OCI-LY1 (cell line): ENCODE measurements at regions not wholly inside any gene's neighbourhood (a gene's known extent, or its start where the extent isn't known, plus 50 kb on each side); places are given as distances from the start of the nearest gene placed in this dataset.

Source experiments
- H2AFZ ChIP-seq: fragments of 200-600 bp; sonication (generic), shearing (Covaris generic); 2 replicates; pipeline ENCODE4 v1.6.0; 2014; ENCODE audit warnings: antibody characterized with exemption, mild to moderate bottlenecking, low read length
- H3F3A ChIP-seq: fragments of 200-600 bp; sonication (generic), shearing (Covaris generic); 2 replicates; pipeline ENCODE4 v1.6.0; 2014; ENCODE audit warnings: mild to moderate bottlenecking, antibody characterized with exemption, low read length, moderate library complexity; ENCODE audit not compliant: insufficient read depth
- H3K27ac ChIP-seq: fragments of 200-600 bp; sonication (generic); 2 replicates; pipeline ENCODE4 v1.5.1; 2014; ENCODE audit warnings: low read length, mixed run types, mild to moderate bottlenecking, low read depth; ENCODE audit not compliant: poor library complexity, severe bottlenecking
- H3K27me3 ChIP-seq: fragments of 200-600 bp; sonication (generic); 2 replicates; pipeline ENCODE4 v1.6.0; 2014; ENCODE audit warnings: antibody characterized with exemption, mild to moderate bottlenecking, low read length, moderate library complexity; ENCODE audit not compliant: insufficient read depth
- H3K36me3 ChIP-seq: fragments of 200-600 bp; sonication (generic); 2 replicates; pipeline ENCODE4 v1.6.1; 2014; ENCODE audit warnings: mild to moderate bottlenecking, antibody characterized with exemption, low read length, moderate library complexity, mixed read lengths; ENCODE audit not compliant: insufficient read depth
- H3K4me1 ChIP-seq: fragments of 200-600 bp; sonication (generic); 2 replicates; pipeline ENCODE4 v1.5.1; 2014; ENCODE audit warnings: mild to moderate bottlenecking, low read length, moderate library complexity; ENCODE audit not compliant: insufficient read depth, severe bottlenecking
- H3K4me2 ChIP-seq: fragments of 200-600 bp; sonication (generic), shearing (Covaris generic); 2 replicates; pipeline ENCODE4 v1.6.1; 2014; ENCODE audit warnings: low read length
- H3K4me3 ChIP-seq: fragments of 200-600 bp; sonication (generic); 2 replicates; pipeline ENCODE4 v1.5.1; 2014; ENCODE audit warnings: low read length, low read depth, mild to moderate bottlenecking, mixed read lengths; ENCODE audit not compliant: poor library complexity, severe bottlenecking
- H3K79me2 ChIP-seq: fragments of 200-600 bp; shearing (Covaris generic); 2 replicates; pipeline ENCODE4 v1.6.1; 2016; ENCODE audit warnings: mixed run types, low read length, mixed read lengths; ENCODE audit not compliant: insufficient read depth
- H3K9ac ChIP-seq: fragments of 200-600 bp; sonication (generic), shearing (Covaris generic); 2 replicates; pipeline ENCODE4 v1.6.1; 2014; ENCODE audit warnings: mild to moderate bottlenecking, low read length, mixed read lengths
- H3K9me2 ChIP-seq: fragments of 200-600 bp; sonication (generic), shearing (Covaris generic); 2 replicates; pipeline ENCODE4 v1.6.1; 2014; ENCODE audit warnings: low read depth, mild to moderate bottlenecking, low read length, mixed read lengths
- H3K9me3 ChIP-seq: fragments of 200-600 bp; shearing (Covaris generic); 2 replicates; pipeline ENCODE4 v1.6.1; 2014; ENCODE audit warnings: low read length, mixed read lengths
- H4K20me1 ChIP-seq: fragments of 200-600 bp; sonication (generic), shearing (Covaris generic); 2 replicates; pipeline ENCODE4 v1.6.0; 2016; ENCODE audit warnings: mild to moderate bottlenecking, low read length; ENCODE audit not compliant: insufficient read depth
- CTCF ChIP-seq: fragments of 200-600 bp; sonication (generic), shearing (Covaris generic); IDR thresholded peaks from 2 replicates; pipeline ENCODE4 v1.5.1; 2017; ENCODE audit warnings: mild to moderate bottlenecking, antibody characterized with exemption, low read length, moderate library complexity, mixed read lengths
- EZH2 ChIP-seq: fragments of 200-600 bp; sonication (generic), shearing (Covaris generic); IDR thresholded peaks from 2 replicates; pipeline ENCODE4 v1.8.0; 2017; ENCODE audit warnings: borderline replicate concordance, mixed run types, mild to moderate bottlenecking, antibody characterized with exemption, low read length, moderate library complexity, mixed read lengths

GRCh38 chr10:131755200-131755599 is 145.6 kb upstream of the PPP2R2D start:
- Histone ChIP-seq H3K9me2 (no peaks in the 10 kb centered on the region), H3K27ac (no peak overlapping the region), H3K9me3 (no peaks in the 10 kb centered on the region), H4K20me1 (no peaks in the 10 kb centered on the region), H3K79me2 (no peaks in the 10 kb centered on the region), H2AFZ (no peak overlapping the region), H3K36me3 (no peaks in the 10 kb centered on the region), H3F3A (no peaks in the 10 kb centered on the region), H3K4me2 (no peak overlapping the region), H3K27me3 (no peaks in the 10 kb centered on the region), H3K4me1 (no peaks in the 10 kb centered on the region), H3K9ac (no peak overlapping the region), H3K4me3 (no peak overlapping the region)
- TF ChIP-seq EZH2 (no peak), CTCF (no peak)

- Histone ChIP-seq H3K27me3 (no peaks in the 10 kb centered on the region), H4K20me1 (no peaks in the 10 kb centered on the region), H3K79me2 (no peaks in the 10 kb centered on the region), H3K4me2 (no peak overlapping the region), H3K36me3 (no peaks in the 10 kb centered on the region), H3K27ac (no peak overlapping the region), H2AFZ (no peak overlapping the region), H3K4me3 (no peak overlapping the region), H3K9me3 (no peaks in the 10 kb centered on the region), H3K9ac (no peak overlapping the region), H3K4me1 (no peaks in the 10 kb centered on the region), H3F3A (no peaks in the 10 kb centered on the region), H3K9me2 (no peaks in the 10 kb centered on the region)
- TF ChIP-seq EZH2 (no peak), CTCF (no peak)
These were observed 143.3 kb upstream of the PPP2R2D start for GRCh38 chr10:131757285-131758058.

GRCh38 chr10:131758062-131758938 is 142.5 kb upstream of the PPP2R2D start:
- Histone ChIP-seq H3K36me3 (no peaks in the 10 kb centered on the region), H3F3A (no peaks in the 10 kb centered on the region), H2AFZ (no peak overlapping the region), H3K9me3 (no peaks in the 10 kb centered on the region), H3K9ac (no peak overlapping the region), H3K4me2 (no peak overlapping the region), H3K9me2 (no peaks in the 10 kb centered on the region), H3K27ac (no peak overlapping the region), H3K27me3 (no peaks in the 10 kb centered on the region), H4K20me1 (no peaks in the 10 kb centered on the region), H3K4me1 (no peaks in the 10 kb centered on the region), H3K79me2 (no peaks in the 10 kb centered on the region), H3K4me3 (no peak overlapping the region)
- TF ChIP-seq EZH2, result no peak
- no peak for TF ChIP-seq CTCF
